ENCODE measurements at regions not wholly inside any gene's neighbourhood (a gene's known extent, or its start where the extent isn't known, plus 50 kb on each side); places are given as distances from the start of the nearest gene placed in this dataset.

DNA sequence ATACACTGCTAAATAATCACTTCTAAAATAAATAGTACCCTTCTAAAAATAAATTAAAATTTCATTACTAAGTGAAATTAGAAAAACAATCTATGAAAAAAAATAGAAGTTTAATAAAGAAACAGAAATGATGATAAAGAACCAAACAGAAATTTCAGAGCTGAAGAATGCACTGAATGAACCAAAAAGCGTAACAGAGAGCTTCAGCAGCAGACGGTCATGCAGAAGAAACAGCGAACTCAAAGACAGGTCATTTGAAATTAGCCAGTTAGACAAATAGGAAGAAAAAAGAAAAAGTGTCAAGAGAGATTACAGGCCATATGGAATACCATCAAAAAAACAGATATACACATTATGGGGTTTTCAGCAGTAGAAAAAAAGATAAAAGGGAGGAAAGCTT is 706.7 kb downstream of the TBC1D32 start:
- DNase-seq (ENCODE audit: low read depth) = no peak

DNA sequence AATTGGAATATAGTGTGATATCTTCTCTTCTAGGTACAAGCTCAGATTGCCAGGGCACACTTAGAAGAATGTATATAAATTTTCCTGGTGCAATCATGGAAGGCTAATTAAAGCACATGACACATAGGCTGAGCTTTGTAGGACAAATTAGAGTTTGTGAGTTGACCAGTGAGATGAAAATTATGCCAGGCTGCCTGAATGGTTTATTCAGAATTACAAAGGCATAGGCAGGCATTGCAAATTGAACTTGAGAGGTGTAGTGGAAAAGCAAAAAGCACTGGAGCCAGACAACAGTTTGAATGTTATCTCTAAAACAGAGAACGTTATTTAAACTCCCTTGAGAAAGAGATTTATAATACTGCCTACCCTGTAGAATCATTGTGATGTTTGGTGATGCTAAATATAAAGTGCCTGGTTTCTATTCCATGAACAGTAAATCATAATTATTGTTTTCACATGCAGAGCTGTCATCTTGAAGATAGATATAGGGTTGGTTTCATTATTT is 712.1 kb downstream of the TBC1D32 start:
- DNase-seq (ENCODE audit: low read depth) = no peak

DNA sequence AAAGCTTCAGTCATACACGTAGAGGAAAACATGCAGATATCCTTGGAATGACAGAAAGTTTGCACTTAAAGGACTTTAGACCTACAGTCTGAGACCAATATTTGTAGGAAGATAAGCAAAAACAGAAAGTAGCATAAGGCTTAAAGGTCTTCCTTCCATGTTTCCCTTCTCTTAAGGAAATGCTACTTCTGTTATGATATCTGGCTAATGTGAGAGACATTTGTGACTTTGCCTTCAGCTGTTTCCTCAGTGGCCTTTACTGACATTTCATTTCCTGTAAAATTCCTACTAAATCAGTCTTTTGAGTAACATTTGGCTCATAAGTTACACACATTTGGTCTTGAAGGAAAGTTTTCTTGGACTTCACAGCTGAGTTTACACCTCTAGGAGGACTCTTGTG is 713.4 kb downstream of the TBC1D32 start:
- DNase-seq (ENCODE audit: low read depth) = no peak

DNA sequence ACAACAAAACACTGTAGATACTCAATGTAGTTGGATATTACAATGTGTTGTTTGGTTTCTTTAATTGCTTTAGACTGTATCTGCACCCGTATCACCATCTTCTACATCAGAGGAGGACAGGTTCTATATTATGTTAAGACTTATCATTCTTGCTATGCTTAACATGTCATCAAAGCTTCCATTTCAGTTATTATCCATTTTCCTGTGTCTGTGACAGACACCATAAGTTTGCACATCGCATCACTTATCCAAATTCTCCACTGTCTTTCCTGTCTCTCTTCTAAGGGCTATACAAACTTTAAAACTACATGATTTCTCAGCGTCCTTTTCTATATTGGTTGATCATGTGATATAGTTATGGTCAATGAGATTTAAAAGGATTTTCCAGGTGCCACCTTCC is 719.0 kb downstream of the TBC1D32 start:
- no peak for DNase-seq (ENCODE audit: low read depth)

DNA sequence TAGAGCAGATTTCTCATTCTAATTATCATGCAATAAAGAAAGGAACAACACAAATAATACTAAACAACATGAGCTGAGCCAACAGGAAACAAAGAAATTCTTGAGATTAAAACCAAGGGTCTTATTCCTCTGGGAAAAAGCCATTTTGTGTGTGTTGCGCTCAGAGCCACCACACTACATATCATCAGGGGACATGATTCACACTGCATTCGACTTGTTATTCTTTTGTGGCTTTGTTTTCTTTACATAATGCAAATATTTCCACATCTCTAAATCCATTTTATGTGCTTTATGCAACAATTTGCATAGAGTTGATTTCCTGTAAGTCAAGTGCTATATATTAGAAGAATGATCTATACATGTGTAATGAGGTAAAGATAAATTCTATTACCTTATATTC is 719.6 kb downstream of the TBC1D32 start:
- no peak for DNase-seq (ENCODE audit: low read depth)

DNA sequence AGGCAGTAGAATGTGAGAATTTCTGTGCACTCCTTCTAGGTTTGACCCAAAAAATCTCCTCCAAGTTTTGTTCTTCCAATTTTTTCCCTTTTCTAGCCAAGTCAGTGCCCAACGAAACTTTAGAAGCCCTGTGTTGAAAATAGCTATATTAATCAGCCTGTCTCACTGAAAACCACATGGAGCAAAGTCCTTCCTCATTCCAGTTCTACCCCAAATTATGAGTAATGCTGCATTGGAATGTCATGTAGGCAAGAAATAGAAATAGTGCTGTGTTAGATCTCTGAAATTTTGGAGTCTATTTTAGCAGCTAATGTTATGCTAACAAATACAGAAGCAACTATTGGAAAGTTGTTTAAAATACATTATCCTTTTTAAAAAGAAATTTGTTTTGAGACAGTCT is 725.5 kb downstream of the TBC1D32 start:
- DNase-seq (ENCODE audit: low read depth) = no peak

DNA sequence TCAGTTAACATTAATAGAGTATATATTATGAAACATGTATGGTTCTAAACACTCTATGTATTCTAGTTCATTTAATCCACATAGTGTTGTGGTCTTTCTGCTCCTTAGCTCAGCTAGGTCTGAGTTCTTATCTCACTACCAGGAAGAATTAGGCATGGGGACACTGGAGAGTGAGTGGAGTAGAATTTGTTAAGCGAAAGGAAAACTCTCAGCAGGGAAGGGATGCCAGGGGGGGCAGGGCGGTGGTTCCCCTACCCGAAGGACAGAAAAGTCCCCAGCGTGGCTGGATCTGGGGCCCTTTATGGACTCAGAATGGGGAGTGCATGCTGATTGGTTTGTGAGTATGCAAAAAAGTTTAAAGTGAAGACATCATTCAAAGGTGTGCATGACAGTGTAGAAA is 727.5 kb downstream of the TBC1D32 start:
- no peak for DNase-seq (ENCODE audit: low read depth)

DNA sequence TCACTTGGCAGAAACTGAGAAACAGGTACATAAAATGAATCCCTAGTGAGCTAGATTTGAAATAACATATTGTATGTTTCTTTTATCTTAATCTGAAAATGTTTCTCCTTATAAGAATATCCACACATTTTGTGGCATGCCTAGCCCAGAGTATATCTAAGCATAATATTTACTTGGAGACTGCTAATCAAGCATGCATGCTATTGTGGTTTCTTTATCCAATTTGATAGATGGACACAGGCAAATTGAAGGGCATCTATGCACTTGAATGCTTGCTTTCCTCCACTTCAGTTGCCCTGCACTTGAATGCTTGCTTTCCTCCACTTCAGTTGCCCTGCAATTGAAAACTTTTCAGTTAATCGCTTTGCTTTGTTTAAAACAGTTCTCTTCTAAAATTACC is 729.8 kb downstream of the TBC1D32 start:
- DNase-seq (ENCODE audit: low read depth) = no peak

DNA sequence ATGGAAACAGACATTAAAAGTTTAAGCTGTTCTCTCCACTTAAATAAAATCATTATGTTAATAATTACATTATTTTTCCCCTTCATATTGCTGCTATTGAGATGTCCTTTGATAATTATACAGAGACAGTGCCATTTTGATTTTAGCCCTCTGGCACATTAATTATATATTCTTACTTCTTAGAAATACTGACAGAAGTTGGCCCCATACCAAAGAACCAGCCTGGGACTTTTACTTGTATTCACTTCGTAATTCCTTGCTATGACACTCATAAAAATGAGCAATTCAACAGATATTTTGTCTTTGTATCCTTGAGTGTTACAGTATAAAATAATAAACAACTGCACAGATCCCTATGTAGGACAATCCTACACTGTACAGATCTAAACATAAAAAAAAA is 743.7 kb downstream of the TBC1D32 start:
- DNase-seq (ENCODE audit: low read depth) = no peak

DNA sequence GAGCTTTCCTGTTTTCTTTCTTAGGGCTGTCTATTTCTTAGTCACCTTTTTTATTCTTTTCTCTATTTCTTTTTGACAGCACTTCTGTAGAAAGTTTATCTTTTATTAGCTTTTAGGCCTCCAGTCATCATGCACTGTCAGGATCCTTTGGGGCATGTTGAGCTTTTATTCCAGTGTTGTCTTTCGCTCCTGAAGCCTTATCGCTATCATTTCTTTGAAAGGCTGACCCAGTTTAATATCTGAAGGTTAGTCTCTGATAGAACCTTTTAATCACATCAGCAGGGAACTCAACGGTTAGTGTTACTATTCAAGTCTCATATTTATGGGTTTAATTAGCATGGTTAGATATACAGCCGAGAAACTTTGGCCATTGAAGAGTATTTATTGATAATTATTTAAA is 745.9 kb downstream of the TBC1D32 start:
- no peak for DNase-seq (ENCODE audit: low read depth)

DNA sequence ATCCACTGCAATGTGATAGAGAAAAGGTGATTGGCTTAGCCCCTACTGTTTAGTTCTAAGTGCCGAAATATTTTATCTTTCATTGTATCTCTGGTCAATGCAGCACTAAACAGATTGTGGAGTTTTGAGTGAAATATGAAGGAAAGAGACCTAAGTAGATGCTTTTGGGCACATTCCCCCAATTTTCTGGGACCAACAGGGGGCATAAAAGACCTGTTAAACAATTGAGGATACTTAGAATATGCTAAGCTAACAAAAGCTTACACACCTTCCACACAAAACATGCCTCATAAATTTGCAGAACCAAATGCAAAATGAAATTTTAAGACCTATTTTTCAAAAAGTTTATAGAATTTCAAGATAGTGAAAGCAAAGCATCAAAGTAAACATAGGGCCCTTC is 746.9 kb downstream of the TBC1D32 start:
- DNase-seq (ENCODE audit: low read depth) = no peak

DNA sequence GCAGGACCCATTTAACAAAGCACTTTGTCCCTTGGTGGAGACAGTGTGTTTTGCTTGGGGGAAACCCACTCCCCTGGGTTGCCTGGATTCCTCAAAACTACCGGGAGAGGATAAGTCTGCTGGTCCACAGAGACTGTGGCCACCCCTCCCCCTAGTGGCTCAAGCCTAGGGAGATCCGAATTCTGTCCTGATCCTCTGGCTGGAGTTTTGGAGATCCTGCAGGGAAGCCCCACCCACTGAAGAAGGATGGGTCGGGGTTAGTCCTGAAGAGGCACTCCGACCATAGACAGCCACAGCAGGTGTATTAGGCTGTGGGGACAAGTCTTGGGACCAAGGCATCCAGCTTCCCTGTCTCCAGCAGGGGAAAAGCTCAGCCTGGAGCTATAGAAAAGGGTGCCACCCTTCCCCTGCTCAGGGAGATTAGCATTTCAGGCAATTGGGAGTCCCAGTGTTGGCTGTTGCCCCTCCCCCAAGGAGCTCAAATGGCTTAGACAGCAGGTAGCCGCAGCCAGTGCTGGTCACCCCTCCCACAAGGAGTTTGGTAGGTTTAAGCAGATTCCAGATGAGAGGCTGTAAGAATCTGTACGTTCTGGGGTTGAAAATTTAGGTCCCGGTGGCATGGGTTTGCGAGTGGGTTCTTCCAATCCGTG is 750.0 kb downstream of the TBC1D32 start:
- no peak for DNase-seq (ENCODE audit: low read depth)

DNA sequence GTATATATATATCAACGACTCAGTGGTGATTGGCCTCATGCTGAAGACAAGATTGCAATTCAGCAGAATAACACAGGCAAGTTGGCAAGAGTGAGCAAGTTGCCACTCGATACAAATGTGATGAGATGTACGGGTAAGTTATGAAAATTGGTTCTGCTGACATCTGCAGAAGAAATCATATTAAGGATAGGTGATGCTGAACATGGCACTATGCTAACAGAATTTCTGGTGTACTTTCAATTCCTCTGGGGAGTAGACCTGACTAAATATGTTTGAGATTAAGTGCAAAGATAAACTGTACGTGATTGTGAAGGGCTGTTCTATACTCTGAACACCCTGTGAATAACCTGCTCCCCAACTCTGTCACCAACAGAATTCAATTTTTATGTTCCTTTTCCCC is 758.2 kb downstream of the TBC1D32 start:
- DNase-seq (ENCODE audit: low read depth) = no peak

DNA sequence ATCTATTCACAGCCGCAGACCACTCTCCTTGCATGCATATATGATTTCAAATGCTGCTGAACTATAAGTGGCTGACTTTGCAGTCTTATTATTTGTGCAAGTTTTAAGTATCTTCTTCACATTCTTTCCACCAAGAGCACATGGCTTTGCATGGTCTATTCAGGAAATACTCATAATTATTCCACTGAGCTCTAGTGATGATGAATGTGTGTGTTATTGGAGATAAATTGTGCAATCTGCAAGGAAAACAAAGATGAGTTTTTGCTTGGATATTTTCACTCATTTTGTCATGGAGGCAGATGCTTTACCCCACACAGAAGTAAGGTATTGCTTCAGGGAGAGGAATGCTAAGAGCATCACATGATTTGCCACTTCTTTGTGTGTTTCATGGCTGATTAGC is 764.6 kb downstream of the TBC1D32 start:
- no peak for DNase-seq (ENCODE audit: low read depth)

DNA sequence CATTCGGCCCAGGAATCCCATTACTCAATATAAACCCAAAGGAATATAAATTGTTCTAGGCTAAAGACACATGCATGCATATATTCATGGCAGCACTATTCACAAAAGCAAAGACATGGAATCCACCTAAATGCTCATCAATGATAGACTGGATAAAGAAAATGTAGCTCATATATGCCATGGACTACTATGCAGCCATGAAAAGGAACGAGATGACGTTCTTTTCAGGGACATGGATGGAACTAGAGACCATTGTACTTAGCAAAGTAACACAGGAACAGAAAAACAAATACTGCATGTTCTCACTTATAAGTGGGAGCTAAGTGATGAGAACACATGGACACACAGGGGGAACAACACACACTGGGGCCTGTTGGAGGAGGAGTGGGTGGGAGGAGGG is 769.5 kb downstream of the TBC1D32 start:
- DNase-seq (ENCODE audit: low read depth) = no peak

DNA sequence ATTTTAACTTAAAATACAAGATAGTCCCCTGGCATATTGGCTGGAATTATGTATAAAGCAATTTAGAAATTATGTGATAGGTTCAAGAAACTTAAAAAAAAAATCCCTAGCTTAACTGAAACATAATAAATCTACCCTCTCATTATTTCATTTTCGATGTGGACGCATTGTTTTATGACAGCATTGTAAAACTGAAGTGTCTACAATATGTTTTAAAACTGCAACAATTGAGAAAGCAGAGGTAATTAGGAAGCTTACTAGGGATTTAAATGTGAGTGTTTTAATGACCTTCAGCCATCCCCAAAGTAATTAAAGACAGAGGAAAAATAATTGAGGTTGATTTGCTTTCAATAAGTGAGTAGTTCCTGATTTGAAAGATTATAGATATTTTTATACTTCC is 776.0 kb downstream of the TBC1D32 start:
- DNase-seq (ENCODE audit: low read depth) = no peak

DNA sequence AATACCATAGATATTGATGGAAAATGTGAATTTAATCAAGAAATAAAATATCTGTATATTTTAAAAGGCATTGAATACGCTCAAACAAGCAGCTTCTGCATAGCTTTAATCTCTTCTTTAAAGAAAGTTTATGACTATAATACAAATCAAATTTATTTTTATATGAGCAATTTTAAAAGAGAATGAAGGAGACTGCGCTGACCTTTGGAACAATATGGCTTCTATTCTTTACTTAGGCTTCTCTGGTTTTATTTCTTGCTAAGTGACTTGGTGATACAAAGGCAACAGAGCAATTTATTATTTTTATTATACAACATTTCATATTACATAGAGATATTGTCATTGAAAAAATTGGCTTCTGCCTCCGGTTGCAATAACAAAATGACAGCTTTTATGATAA is 776.7 kb downstream of the TBC1D32 start:
- DNase-seq (ENCODE audit: low read depth) = no peak

DNA sequence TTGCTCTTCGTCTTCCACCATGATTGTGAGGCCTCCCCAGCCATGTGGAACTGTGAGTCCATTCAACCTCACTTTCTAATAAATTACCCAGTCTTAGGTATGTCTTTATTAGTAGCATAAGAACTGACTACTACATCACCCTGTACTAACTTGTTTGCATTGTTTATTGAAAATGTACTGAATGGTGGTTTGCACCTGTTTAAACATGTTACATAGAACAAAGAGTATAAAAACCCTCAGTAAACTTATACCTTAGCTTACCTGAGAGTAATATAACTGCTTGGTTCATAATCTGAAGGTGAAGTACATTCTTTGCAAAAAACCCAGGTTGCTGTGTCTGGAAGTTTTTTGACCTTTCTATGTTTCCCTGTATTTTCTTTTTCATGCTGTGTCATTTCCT is 777.8 kb downstream of the TBC1D32 start:
- DNase-seq (ENCODE audit: low read depth) = no peak

DNA sequence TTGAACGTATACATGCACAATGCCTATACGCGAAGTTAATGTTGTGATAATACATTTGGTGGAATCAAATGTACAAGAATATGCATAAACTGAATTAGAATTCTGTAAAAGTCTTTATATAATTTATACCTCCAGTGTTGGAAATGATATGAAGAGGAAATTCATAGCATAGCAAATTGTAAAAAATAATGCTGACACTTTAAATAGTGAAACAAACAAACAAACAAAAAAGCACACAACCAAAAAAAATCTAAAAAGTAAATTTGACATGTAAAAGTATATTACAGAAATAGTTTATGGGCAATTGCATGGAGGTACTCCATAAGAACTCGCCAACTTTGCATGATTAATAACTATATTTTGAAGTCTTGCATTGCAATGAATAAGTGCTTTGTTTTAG is 780.9 kb downstream of the TBC1D32 start:
- no peak for DNase-seq (ENCODE audit: low read depth)

DNA sequence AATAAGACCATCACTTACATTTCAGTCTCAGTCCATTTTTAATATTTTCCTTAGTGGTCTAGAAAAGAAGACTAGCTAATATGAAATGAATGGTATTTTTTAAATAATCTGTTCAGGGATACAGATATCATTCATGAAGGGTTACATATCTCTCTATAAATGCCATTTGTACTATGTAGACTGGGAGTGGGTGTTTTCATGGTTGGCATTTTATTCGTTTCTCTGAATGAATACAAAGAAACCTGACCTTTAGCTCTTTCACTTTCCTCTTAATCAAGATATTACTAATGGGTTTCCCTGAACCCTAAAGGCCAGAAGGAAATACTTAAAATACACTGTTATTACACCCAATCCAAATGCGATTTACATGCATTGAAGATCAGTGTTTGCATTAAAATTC is 788.9 kb downstream of the TBC1D32 start:
- no peak for DNase-seq (ENCODE audit: low read depth)

DNA sequence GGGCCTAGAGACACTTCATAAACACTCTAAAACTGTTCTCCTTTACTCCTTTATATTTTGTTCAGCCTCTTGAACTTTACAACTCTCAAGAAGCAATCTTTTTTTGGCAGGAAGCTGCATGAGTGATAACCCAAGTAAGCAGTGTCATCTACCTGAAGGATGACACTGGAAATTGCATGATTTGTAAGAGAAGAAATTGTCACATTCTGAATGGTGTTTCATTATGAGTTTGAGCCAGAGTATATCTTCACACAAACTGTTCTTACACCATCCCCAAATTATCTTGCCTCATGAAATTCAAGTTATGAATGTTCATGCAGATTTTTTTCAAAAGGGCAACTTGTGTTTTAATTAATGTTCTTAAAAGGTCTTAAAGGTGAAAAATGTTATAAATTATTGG is 799.3 kb downstream of the TBC1D32 start:
- no peak for DNase-seq (ENCODE audit: low read depth)

DNA sequence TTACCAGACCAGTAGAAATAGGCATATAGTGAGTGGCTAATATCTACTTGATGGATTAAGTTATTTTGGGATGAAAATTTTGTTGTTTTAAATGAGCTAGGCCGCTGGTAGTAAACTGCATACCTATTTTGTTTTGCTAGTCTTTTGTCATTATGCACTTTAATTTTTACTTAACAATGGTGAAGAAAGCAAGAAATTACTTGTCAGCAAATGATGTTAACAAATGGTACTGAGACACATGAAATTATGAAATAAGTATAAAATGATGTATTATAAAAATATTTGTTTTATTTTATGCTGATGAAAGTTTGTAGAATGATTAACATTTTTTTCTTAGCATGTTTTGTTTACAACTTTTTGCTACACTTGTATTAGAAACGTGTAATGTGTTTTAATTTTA is 807.7 kb downstream of the TBC1D32 start:
- DNase-seq (ENCODE audit: low read depth) = no peak

DNA sequence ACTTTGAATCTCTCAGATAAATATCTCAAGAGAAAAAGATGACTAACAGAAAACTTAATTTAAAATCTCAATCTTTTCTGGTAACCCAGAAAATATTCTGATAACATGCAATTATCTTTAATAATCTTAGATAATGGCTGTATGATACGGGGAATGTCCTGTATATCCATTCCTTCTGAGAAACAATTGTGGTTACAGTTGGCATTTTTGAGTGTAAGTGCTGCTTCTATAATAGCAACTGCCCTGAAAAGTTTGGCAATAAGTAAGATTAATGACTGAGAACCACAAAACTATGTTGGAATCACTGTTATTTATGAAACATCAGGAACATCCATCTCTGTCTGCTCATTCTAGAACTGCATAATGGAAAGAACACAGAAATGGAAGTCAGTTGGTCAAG is 819.7 kb downstream of the TBC1D32 start:
- no peak for DNase-seq (ENCODE audit: low read depth)

DNA sequence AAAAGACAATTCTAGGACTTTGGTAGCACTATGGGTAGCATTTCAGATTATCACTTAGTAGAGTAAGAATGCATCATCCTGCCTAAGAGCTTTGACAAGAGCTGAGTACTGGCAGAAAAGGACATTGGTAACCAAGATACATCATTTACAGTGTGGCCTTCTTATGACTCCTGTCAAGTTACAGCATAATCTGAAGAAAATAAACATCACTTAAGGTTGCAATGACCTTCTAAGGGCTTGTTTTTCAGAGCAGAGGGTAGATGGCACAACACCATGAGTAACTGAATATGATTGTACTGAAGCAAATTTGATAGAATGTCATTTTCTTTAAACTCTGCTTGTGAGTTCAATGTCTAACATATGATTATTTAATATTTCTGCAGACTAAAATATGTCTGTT is 822.6 kb downstream of the TBC1D32 start:
- DNase-seq (ENCODE audit: low read depth) = no peak

DNA sequence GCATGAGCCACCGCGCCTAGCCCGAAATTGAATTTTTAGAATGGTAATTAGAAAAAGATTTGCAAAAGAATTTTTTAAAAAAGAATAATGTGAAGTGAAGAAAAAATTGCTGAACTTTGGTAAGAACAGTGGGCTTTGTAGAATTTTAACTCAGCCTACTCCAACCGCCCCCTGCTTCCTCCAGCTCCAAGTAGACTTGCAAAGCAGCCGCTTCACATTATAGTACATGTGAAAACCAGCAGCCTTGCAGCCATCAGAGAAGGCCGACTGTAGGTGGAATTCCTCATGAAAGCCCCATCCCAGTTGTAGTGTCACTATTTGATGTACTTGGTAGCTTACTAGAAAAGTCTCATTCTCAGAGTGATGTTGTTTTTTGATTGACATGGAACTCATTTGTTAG is 835.6 kb downstream of the TBC1D32 start:
- DNase-seq (ENCODE audit: low read depth) = no peak

Data from stimulated activated CD8-positive, alpha-beta memory T cell treated with anti-CD3 and anti-CD28 coated beads, Interleukin-7, amount 100 ng/mL, for 24 hours (primary cell).